Uterus (tissue), 2 donors: ENCODE measurements at regions not wholly inside any gene's neighbourhood (a gene's known extent, or its start where the extent isn't known, plus 50 kb on each side); places are given as distances from the start of the nearest gene placed in this dataset.

Source experiments
- CTCF ChIP-seq, 4 experiments: fragments of 200-600 bp in 2 of 4; fragments of 450-650 bp in 2 of 4; sonication (generic) in 2 of 4; IDR thresholded peaks; one replicate each; pipeline ENCODE4 v1.5.1; 2016 to 2019; ENCODE audit warnings: antibody characterized with exemption in 4 of 4, mild to moderate bottlenecking in 2 of 4, moderate library complexity in 1 of 4
- POLR2A ChIP-seq, 2 donors: fragments of 450-650 bp; IDR thresholded peaks; one replicate each; pipeline ENCODE4 v1.6.1; 2016; ENCODE audit warnings: antibody characterized with exemption in 2 of 2, mild to moderate bottlenecking in 1 of 2, moderate library complexity in 1 of 2

- no peak for TF ChIP-seq CTCF (IDR thresholded peaks at IDR 0.05)
- no peak for TF ChIP-seq POLR2A (IDR thresholded peaks at IDR 0.05)
Observed at GRCh38 chr14:30162066-30162465, 234.4 kb upstream of the PRKD1 start.
